Adipocyte (in vitro differentiated cells): ENCODE measurements at regions not wholly inside any gene's neighbourhood (a gene's known extent, or its start where the extent isn't known, plus 50 kb on each side); places are given as distances from the start of the nearest gene placed in this dataset.
A peak's percentile ranks its signal among the peaks of the same experiment; 100 is the strongest.
"Not testable (repeated sequence)": the region's sequence is repeated elsewhere in the genome, so short reads cannot be mapped to it uniquely, and the experiment has no call there.

Experiments used
- DNase-seq: peaks from one replicate; pipeline ENCODE4 v3.0.0-alpha.2; 2015; ENCODE audit warnings: low read depth
- H3K27me3 ChIP-seq: replicated peaks from 2 replicates; pipeline ENCODE4 v1.7.0; 2013; ENCODE audit warnings: mild to moderate bottlenecking, low read length, moderate library complexity; ENCODE audit not compliant: control insufficient read depth, insufficient read depth
- H3K36me3 ChIP-seq: 2 replicates; pipeline ENCODE4 v1.7.0; 2013; ENCODE audit warnings: low read length, mild to moderate bottlenecking, moderate library complexity; ENCODE audit not compliant: control insufficient read depth, insufficient read depth, severe bottlenecking
- H3K4me1 ChIP-seq: 2 replicates; pipeline ENCODE4 v1.7.0; 2013; ENCODE audit warnings: mild to moderate bottlenecking, low read length, moderate library complexity; ENCODE audit not compliant: control insufficient read depth, insufficient read depth
- H3K4me3 ChIP-seq: 2 replicates; pipeline ENCODE4 v1.7.0; 2013; ENCODE audit warnings: mild to moderate bottlenecking, low read length, moderate library complexity
- H3K9ac ChIP-seq: 2 replicates; pipeline ENCODE4 v1.7.0; 2013; ENCODE audit warnings: mild to moderate bottlenecking, low read length, moderate library complexity
- H3K9me3 ChIP-seq: 2 replicates; pipeline ENCODE4 v1.7.0; 2013; ENCODE audit warnings: mild to moderate bottlenecking, low read length, moderate library complexity; ENCODE audit not compliant: control insufficient read depth

- H3K36me3 ChIP-seq: no peaks in the 10 kb centered on the region
- no peaks in the 10 kb centered on the region for H3K9me3 ChIP-seq
- no peak for DNase-seq
- peaks cover 4% of the 10 kb centered on the region for H3K27me3 ChIP-seq
- H3K9ac ChIP-seq: no peak overlapping the region
- no peaks in the 10 kb centered on the region for H3K4me1 ChIP-seq
- H3K4me3 ChIP-seq: no peak overlapping the region
Observed at GRCh38 chr9:71541436-71541835, 226.9 kb downstream of the CEMIP2 start.

- no peaks in the 10 kb centered on the region for H3K36me3 ChIP-seq
- peaks cover 19% of the 10 kb centered on the region for H3K4me1 ChIP-seq
- H3K9ac ChIP-seq: no peak overlapping the region
- no peaks in the 10 kb centered on the region for H3K9me3 ChIP-seq
- no peak for DNase-seq
- H3K27me3 ChIP-seq: no peaks in the 10 kb centered on the region
- H3K4me3 ChIP-seq: no peak overlapping the region
Observed at GRCh38 chr9:71524996-71525580, 243.2 kb downstream of the CEMIP2 start.

- Histone ChIP-seq H3K9me3 (no peaks in the 10 kb centered on the region), H3K4me3 (no peak overlapping the region), H3K9ac (no peak overlapping the region), H3K4me1 (peaks cover 25% of the 10 kb centered on the region), H3K36me3 (no peaks in the 10 kb centered on the region), H3K27me3 (no peaks in the 10 kb centered on the region)
- no peak for DNase-seq
Observed at GRCh38 chr9:71524516-71524915, 243.8 kb downstream of the CEMIP2 start.

GRCh38 chr9:71521132-71521531, 247.2 kb downstream of the CEMIP2 start:
- H3K9me3 ChIP-seq: no peaks in the 10 kb centered on the region
- H3K36me3 ChIP-seq: no peaks in the 10 kb centered on the region
- no peak overlapping the region for H3K4me3 ChIP-seq
- peaks cover 43% of the 10 kb centered on the region for H3K4me1 ChIP-seq
- no peak for DNase-seq
- no peak overlapping the region for H3K9ac ChIP-seq
- no peaks in the 10 kb centered on the region for H3K27me3 ChIP-seq

- Histone ChIP-seq H3K9me3 (no peaks in the 10 kb centered on the region), H3K27me3 (no peaks in the 10 kb centered on the region), H3K9ac (no peak overlapping the region), H3K36me3 (no peaks in the 10 kb centered on the region), H3K4me3 (no peak overlapping the region), H3K4me1 (peaks cover 61% of the 10 kb centered on the region)
- DNase-seq: no peak
Observed at GRCh38 chr9:71519098-71519696, 249.1 kb downstream of the CEMIP2 start.

- Histone ChIP-seq H3K27me3 (no peaks in the 10 kb centered on the region), H3K4me3 (peak overlapping the region; percentile 44), H3K36me3 (no peaks in the 10 kb centered on the region), H3K4me1 (peaks cover 64% of the 10 kb centered on the region), H3K9ac (peak overlapping the region; percentile 26), H3K9me3 (no peaks in the 10 kb centered on the region)
- DNase-seq: peak; percentile 74
Observed at GRCh38 chr9:71518045-71518827, 250.1 kb downstream of the CEMIP2 start.

- peak; percentile 9 for DNase-seq
- Histone ChIP-seq H3K4me1 (peaks cover 49% of the 10 kb centered on the region), H3K27me3 (no peaks in the 10 kb centered on the region)
Observed at GRCh38 chr9:71515626-71516025, 252.7 kb downstream of the CEMIP2 start.

GRCh38 chr9:71515107-71515506, 253.2 kb downstream of the CEMIP2 start:
- H3K9me3 ChIP-seq: no peaks in the 10 kb centered on the region
- no peak for DNase-seq
- H3K4me1 ChIP-seq: peaks cover 45% of the 10 kb centered on the region
- no peak overlapping the region for H3K4me3 ChIP-seq
- H3K9ac ChIP-seq: no peak overlapping the region
- H3K36me3 ChIP-seq: no peaks in the 10 kb centered on the region
- H3K27me3 ChIP-seq: no peaks in the 10 kb centered on the region

More at GRCh38 chr9:71515626-71516025, 252.7 kb downstream of the CEMIP2 start:
- Histone ChIP-seq H3K4me3 (no peak overlapping the region), H3K9ac (no peak overlapping the region), H3K9me3 (no peaks in the 10 kb centered on the region), H3K36me3 (no peaks in the 10 kb centered on the region)

GRCh38 chr9:71514344-71514975, 253.9 kb downstream of the CEMIP2 start:
- no peaks in the 10 kb centered on the region for H3K9me3 ChIP-seq
- H3K27me3 ChIP-seq: no peaks in the 10 kb centered on the region
- H3K36me3 ChIP-seq: no peaks in the 10 kb centered on the region
- H3K9ac ChIP-seq: no peak overlapping the region
- no peak overlapping the region for H3K4me3 ChIP-seq
- H3K4me1 ChIP-seq: peaks cover 38% of the 10 kb centered on the region
- DNase-seq: no peak

GRCh38 chr9:71509054-71509453, 259.3 kb downstream of the CEMIP2 start:
- Histone ChIP-seq H3K9ac (no peak overlapping the region), H3K4me1 (peaks cover 17% of the 10 kb centered on the region), H3K4me3 (no peak overlapping the region), H3K27me3 (no peaks in the 10 kb centered on the region), H3K9me3 (no peaks in the 10 kb centered on the region), H3K36me3 (no peaks in the 10 kb centered on the region)
- no peak for DNase-seq

- not testable (repeated sequence) for H3K36me3 ChIP-seq, DNase-seq, H3K4me3 ChIP-seq, H3K9ac ChIP-seq, H3K9me3 ChIP-seq, H3K27me3 ChIP-seq
- peaks cover 16% of the 10 kb centered on the region for H3K4me1 ChIP-seq
Observed at GRCh38 chr9:71508141-71508540, 260.2 kb downstream of the CEMIP2 start.
